ENCODE measurements at regions not wholly inside any gene's neighbourhood (a gene's known extent, or its start where the extent isn't known, plus 50 kb on each side); places are given as distances from the start of the nearest gene placed in this dataset.

GRCh38 chr6:43849844-43850243 lies 79.8 kb downstream of the VEGFA start:
- H3K9me2 ChIP-seq, result no peaks in the 10 kb centered on the region
- H3K36me3 ChIP-seq (replicated peaks in 1 of 2; ENCODE audit: control insufficient read depth in 1 of 2, insufficient read depth in 2 of 2, low read length in 1 of 2), result no peaks in the 10 kb centered on the region
- no peak overlapping the region for H3K27ac ChIP-seq (ENCODE audit: low read depth in 2 of 2, low read length in 1 of 2)
- DNase-seq, result no peak
- TF ChIP-seq NRF1 (IDR thresholded peaks at IDR 0.05; ENCODE audit: low read depth, low read length) (no peak), JUND (IDR thresholded peaks at IDR 0.05) (no peak)
- no peak overlapping the region for H3K4me2 ChIP-seq
- peaks cover 0 to 12% of the 10 kb centered on the region in 2 experiments; a peak in 1 of 4 replicates for H3K4me1 ChIP-seq (ENCODE audit: control insufficient read depth in 1 of 2, insufficient read depth in 2 of 2, low read depth in 1 of 2, low read length in 1 of 2)
- no peaks in the 10 kb centered on the region for H3F3A ChIP-seq (replicated peaks; ENCODE audit: insufficient read depth)
- no peaks in the 10 kb centered on the region for H4K20me1 ChIP-seq (ENCODE audit: insufficient read depth)
- no peak overlapping the region for H3K4me3 ChIP-seq (ENCODE audit: low read depth in 2 of 2, low read length in 1 of 2)
- 86% methylated on average over 5 of the region's 5 CpGs for WGBS (ENCODE audit: low lambda C conversion rate)
- H3K79me2 ChIP-seq (ENCODE audit: insufficient read depth), result no peaks in the 10 kb centered on the region
- ChIA-PET CTCF (interaction anchor here (1.0 to 3.1 kb wide), 4 partner anchors 75 to 224 kb away, joined by 3 to 11 read pairs (median 6); partner anchors contain the start of gene VEGFA), POLR2A (no interaction called here)
- H3K9ac ChIP-seq, result no peak overlapping the region
- H3K9me3 ChIP-seq, result no peaks in the 10 kb centered on the region
- H2AFZ ChIP-seq (ENCODE audit: low read depth), result no peak overlapping the region
- H3K27me3 ChIP-seq (ENCODE audit: insufficient read depth), result no peaks in the 10 kb centered on the region; the same call in 1 of the 2 replicates

GRCh38 chr6:43848671-43849391 lies 78.8 kb downstream of the VEGFA start:
- peaks cover 0 to 7% of the 10 kb centered on the region in 2 experiments; a peak in 1 of 4 replicates for H3K4me1 ChIP-seq (ENCODE audit: control insufficient read depth in 1 of 2, insufficient read depth in 2 of 2, low read depth in 1 of 2, low read length in 1 of 2)
- no peak overlapping the region for H3K4me3 ChIP-seq (ENCODE audit: low read depth in 2 of 2, low read length in 1 of 2)
- WGBS (ENCODE audit: low lambda C conversion rate), result 89% methylated on average over 7 of the region's 7 CpGs
- ChIA-PET POLR2A (no interaction called here), CTCF (interaction anchor here (0.8 to 3.1 kb wide), 4 partner anchors 79 to 225 kb away, joined by 3 to 11 read pairs (median 6); partner anchors contain the start of gene VEGFA)
- H3K9me3 ChIP-seq, result no peaks in the 10 kb centered on the region
- no peaks in the 10 kb centered on the region for H4K20me1 ChIP-seq (ENCODE audit: insufficient read depth)
- no peaks in the 10 kb centered on the region for H3K9me2 ChIP-seq
- no peaks in the 10 kb centered on the region; the same call in 1 of the 2 replicates for H3K27me3 ChIP-seq (ENCODE audit: insufficient read depth)
- H3K9ac ChIP-seq, result no peak overlapping the region
- H2AFZ ChIP-seq (ENCODE audit: low read depth), result no peak overlapping the region
- no peaks in the 10 kb centered on the region for H3K79me2 ChIP-seq (ENCODE audit: insufficient read depth)
- H3K4me2 ChIP-seq, result no peak overlapping the region
- TF ChIP-seq RXRA (IDR thresholded peaks at IDR 0.05; ENCODE audit: borderline replicate concordance, low read depth) (no peak), REST (IDR thresholded peaks at IDR 0.05; ENCODE audit: low read depth, low read length) (no peak), USF1 (IDR thresholded peaks at IDR 0.05; ENCODE audit: borderline replicate concordance, low read depth) (no peak), SIN3A (IDR thresholded peaks at IDR 0.05; ENCODE audit: borderline replicate concordance, low read depth, low read length) (no peak), FOSL2 (IDR thresholded peaks at IDR 0.05; ENCODE audit: borderline replicate concordance, low read depth) (no peak), RAD21 (IDR thresholded peaks at IDR 0.05; ENCODE audit: low read length) (no peak), MXI1 (IDR thresholded peaks at IDR 0.05; ENCODE audit: low read depth, low read length) (no peak), FOXJ3 (CRISPR knock-in tag; IDR thresholded peaks at IDR 0.05) (no peak), EP300 (IDR thresholded peaks at IDR 0.05; ENCODE audit: borderline replicate concordance in 1 of 2, low read depth in 1 of 2, low read length in 1 of 2) (no peak), GABPA (IDR thresholded peaks at IDR 0.05; ENCODE audit: low read depth) (no peak), GATA2 (CRISPR knock-in tag; IDR thresholded peaks at IDR 0.05) (no peak), NRF1 (IDR thresholded peaks at IDR 0.05; ENCODE audit: low read depth, low read length) (no peak), FOXM1 (IDR thresholded peaks at IDR 0.05; ENCODE audit: low read depth) (no peak), POLR2AphosphoS5 (IDR thresholded peaks at IDR 0.05; ENCODE audit: low read depth, low read length) (no peak), TCF12 (IDR thresholded peaks at IDR 0.05) (no peak), CTCF (IDR thresholded peaks at IDR 0.05) (no peak), ELF1 (IDR thresholded peaks at IDR 0.05) (no peak)
- no peak for DNase-seq
- no peaks in the 10 kb centered on the region for H3K36me3 ChIP-seq (replicated peaks in 1 of 2; ENCODE audit: control insufficient read depth in 1 of 2, insufficient read depth in 2 of 2, low read length in 1 of 2)
- H3F3A ChIP-seq (replicated peaks; ENCODE audit: insufficient read depth), result no peaks in the 10 kb centered on the region
- no peak overlapping the region for H3K27ac ChIP-seq (ENCODE audit: low read depth in 2 of 2, low read length in 1 of 2)

All from SK-N-SH (cell line).